ENCODE measurements at regions not wholly inside any gene's neighbourhood (a gene's known extent, or its start where the extent isn't known, plus 50 kb on each side); places are given as distances from the start of the nearest gene placed in this dataset.

DNA sequence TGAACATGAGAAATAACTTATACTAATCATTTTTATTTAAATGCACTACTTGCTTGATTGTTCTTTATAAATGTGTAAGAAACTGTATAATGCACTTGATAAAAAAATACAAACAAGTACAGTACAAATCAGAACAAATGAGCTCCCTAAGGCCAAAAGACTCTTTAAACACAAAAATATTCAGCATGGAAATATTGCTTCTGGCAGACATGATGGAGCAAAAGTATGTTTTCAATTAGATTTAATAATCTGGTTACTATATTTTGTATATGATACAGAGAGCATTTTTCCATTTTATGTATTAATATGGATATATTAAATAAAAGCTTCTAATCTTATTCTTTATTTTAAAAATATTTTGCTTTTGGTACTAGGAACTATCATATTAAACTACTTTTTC lies 800.2 kb upstream of the LRFN5 start:
- TF ChIP-seq, protein P1, sequence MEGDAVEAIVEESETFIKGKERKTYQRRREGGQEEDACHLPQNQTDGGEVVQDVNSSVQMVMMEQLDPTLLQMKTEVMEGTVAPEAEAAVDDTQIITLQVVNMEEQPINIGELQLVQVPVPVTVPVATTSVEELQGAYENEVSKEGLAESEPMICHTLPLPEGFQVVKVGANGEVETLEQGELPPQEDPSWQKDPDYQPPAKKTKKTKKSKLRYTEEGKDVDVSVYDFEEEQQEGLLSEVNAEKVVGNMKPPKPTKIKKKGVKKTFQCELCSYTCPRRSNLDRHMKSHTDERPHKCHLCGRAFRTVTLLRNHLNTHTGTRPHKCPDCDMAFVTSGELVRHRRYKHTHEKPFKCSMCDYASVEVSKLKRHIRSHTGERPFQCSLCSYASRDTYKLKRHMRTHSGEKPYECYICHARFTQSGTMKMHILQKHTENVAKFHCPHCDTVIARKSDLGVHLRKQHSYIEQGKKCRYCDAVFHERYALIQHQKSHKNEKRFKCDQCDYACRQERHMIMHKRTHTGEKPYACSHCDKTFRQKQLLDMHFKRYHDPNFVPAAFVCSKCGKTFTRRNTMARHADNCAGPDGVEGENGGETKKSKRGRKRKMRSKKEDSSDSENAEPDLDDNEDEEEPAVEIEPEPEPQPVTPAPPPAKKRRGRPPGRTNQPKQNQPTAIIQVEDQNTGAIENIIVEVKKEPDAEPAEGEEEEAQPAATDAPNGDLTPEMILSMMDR (IDR thresholded peaks at IDR 0.05; ENCODE audit: borderline replicate concordance, control extremely low read depth, extremely low read depth, insufficient read depth, missing control alignments), result no peak
- in situ Hi-C loops (cut with MboI; ENCODE audit: low sequenced_read_pairs, unreplicated experiment), result no loop called here
- DNase-seq (ENCODE audit: low spot score), result no peak

DNA sequence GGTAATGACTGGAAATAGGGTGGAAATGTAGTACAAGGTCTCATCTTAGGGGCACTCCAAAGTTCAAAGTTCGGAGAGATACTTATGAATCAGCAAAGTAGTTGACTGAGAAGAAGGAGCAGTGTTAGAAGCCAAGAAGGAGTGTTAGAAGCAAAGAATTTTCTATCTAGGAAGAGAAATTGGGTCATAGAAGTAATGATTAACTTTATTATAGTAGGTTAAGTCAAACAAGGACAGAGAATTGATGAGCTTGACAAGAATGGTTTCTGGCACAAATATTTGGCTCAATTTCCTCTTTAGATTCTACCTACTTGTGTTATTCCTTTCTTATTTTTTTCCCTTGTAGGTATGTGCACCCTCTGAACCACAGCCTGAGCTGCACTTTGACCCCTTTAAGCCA lies 810.5 kb upstream of the LRFN5 start:
- in situ Hi-C loops (cut with MboI; ENCODE audit: low sequenced_read_pairs, unreplicated experiment), result no loop called here
- TF ChIP-seq, protein P1 (IDR thresholded peaks at IDR 0.05; ENCODE audit: borderline replicate concordance, control extremely low read depth, extremely low read depth, insufficient read depth, missing control alignments), result no peak
- DNase-seq (ENCODE audit: low spot score), result no peak

DNA sequence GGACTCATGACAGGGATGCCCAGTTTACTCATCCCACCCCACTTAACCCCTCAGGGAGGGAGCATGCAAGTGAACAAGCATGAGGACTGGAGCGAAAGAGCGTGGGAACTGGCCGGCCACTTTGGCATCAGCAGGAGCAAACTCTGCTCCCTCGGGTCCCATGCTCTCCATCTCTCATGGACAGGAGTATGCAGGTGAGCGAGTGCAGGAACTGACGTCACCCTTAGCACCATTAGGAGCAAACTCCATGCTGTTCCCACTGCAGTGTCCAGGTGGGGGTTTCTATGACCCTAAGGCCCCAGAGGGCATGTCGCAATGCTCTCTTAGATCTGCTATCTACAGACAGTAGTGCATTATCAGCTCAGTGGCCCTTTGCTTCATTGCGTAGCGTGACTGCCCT lies 821.8 kb upstream of the LRFN5 start:
- TF ChIP-seq, protein P1 (IDR thresholded peaks at IDR 0.05; ENCODE audit: borderline replicate concordance, control extremely low read depth, extremely low read depth, insufficient read depth, missing control alignments), result no peak

DNA sequence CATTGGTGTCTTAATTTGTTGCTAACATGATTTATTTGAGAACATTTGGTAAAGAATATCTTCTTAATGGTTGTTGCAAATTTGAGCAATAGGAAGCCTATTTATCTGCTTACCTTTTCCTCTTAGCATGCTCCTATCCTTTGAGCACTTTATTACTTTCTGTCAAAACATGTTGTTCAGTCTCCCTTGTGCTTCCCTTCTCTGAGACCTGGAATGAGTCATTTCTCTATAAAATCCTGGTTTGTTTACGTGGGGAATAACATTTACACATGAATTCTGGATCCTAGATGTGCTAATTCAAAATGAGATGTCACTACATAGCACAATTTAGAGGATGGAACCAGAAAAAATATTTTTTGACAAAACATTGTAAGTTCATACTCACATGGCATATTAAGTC lies 844.0 kb upstream of the LRFN5 start:
- DNase-seq (ENCODE audit: low spot score), result no peak
- TF ChIP-seq, protein P1 (IDR thresholded peaks at IDR 0.05; ENCODE audit: borderline replicate concordance, control extremely low read depth, extremely low read depth, insufficient read depth, missing control alignments), result no peak
- in situ Hi-C loops (cut with MboI; ENCODE audit: low sequenced_read_pairs, unreplicated experiment), result no loop called here

More for the DNA sequence above, 821.8 kb upstream of the LRFN5 start:
- no peak for DNase-seq (ENCODE audit: low spot score)
- in situ Hi-C loops (cut with MboI; ENCODE audit: low sequenced_read_pairs, unreplicated experiment), result no loop called here

DNA sequence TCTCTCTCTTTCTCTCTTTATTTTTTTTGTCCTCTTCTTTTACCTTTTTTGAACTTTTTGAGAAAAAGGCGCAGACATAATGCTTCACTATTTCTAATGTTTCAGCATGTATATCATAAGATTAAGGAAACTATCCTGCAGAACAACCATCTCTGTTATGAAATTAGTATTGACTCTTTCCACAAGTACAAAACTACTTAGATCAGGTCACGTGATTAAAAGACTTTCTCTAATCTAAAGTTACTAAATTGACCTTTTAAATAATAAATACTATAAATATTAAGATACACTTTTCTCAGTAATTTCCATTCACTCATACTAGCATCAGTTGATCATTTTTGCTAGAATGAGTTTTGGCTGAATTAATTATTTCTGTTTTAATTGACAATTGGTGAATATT lies 844.5 kb upstream of the LRFN5 start:
- in situ Hi-C loops (cut with MboI; ENCODE audit: low sequenced_read_pairs, unreplicated experiment), result no loop called here
- TF ChIP-seq, protein P1 (IDR thresholded peaks at IDR 0.05; ENCODE audit: borderline replicate concordance, control extremely low read depth, extremely low read depth, insufficient read depth, missing control alignments), result no peak
- DNase-seq (ENCODE audit: low spot score), result no peak

DNA sequence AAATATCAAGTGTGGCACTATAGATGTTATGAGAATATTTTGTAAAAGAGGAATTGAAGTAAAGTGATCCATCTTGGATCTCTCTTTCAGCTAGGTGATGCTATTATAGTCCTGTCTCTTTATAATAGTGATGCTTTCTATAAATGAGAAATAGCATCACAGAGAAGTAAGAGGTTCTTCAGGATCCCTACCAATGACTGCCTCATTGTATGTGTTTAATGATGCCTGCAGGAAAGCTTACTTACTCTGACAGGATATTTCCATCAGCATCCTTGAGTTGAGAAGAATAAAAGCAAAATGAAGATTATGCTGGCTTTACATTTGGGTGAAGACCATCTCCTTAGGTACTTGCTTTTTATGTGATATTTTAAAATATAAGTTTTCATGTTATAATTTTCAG lies 846.0 kb upstream of the LRFN5 start:
- in situ Hi-C loops (cut with MboI; ENCODE audit: low sequenced_read_pairs, unreplicated experiment), result no loop called here
- TF ChIP-seq, protein P1 (IDR thresholded peaks at IDR 0.05; ENCODE audit: borderline replicate concordance, control extremely low read depth, extremely low read depth, insufficient read depth, missing control alignments), result no peak
- no peak for DNase-seq (ENCODE audit: low spot score)

DNA sequence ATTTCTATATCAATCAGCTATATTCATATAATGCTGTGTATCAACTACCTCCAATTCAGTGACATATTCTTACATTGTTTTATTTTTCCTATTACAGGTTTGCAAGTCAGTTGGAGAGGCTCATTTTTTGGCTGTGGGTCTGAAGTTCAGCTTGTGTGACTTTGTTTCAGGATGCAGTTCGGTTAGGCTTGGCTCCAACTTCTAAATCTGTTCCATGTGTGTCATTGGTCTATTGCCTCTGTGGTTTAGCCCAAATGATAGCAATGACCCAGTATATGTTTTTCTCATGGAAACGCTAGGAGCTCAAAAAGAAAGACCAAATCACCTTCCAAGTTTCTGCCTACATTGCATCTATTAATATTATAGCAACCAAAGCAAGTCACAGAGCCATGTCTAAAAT lies 848.6 kb upstream of the LRFN5 start:
- DNase-seq (ENCODE audit: low spot score), result no peak
- TF ChIP-seq, protein P1 (IDR thresholded peaks at IDR 0.05; ENCODE audit: borderline replicate concordance, control extremely low read depth, extremely low read depth, insufficient read depth, missing control alignments), result no peak
- in situ Hi-C loops (cut with MboI; ENCODE audit: low sequenced_read_pairs, unreplicated experiment), result no loop called here

Measured in GM13976 (cell line).